ENCODE measurements at regions not wholly inside any gene's neighbourhood (a gene's known extent, or its start where the extent isn't known, plus 50 kb on each side); places are given as distances from the start of the nearest gene placed in this dataset.
"Not testable (repeated sequence)": the region's sequence is repeated elsewhere in the genome, so short reads cannot be mapped to it uniquely, and the experiment has no call there.

- no peak for DNase-seq
Measured at GRCh38 chr2:23019476-23019875, 365.5 kb upstream of the KLHL29 start.

DNA sequence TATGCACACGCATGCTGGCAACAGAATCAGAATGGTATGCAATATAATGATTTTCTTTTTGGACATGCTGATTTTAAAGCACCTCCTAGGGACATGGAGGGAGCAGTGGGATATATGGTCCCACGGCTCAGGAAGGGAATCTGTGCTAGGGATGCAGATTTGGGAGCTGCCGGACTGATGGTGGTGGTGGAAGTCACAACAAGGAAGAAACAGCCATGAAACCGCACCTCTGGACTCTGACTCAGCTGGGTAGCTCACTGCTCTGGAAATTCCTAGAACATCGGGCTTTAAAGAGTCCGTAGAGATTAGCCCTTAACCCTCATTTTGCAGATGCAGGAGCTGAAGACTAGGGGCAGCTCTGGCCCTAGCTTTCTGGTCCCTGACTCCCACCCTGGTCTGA, 364.3 kb upstream of the KLHL29 start:
- DNase-seq, result no peak

GRCh38 chr2:23021311-23022120, 363.5 kb upstream of the KLHL29 start:
- DNase-seq, result no peak

- DNase-seq, result no peak
Measured at GRCh38 chr2:23023722-23024121, 361.3 kb upstream of the KLHL29 start.

GRCh38 chr2:23026671-23027070, 358.3 kb upstream of the KLHL29 start:
- DNase-seq, result no peak

DNA sequence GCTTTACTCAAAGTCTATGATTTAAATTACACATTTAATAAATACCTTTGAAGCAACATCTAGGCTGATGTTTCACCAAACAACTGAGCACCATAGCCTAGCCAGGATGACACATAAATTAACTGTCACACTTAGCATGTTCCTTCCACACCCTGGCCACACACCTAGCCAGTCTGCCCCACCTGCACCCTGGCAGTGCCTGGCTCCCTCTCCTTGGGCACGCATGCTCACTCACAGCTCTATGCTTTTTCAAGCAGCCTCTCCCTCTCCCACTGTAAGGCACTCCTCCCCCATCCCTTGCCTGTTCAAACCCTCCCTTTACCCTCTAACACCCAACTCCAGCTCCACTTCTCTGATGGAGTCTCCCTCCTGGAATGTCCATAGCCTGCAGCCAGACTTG, 357.6 kb upstream of the KLHL29 start:
- DNase-seq, result no peak

DNA sequence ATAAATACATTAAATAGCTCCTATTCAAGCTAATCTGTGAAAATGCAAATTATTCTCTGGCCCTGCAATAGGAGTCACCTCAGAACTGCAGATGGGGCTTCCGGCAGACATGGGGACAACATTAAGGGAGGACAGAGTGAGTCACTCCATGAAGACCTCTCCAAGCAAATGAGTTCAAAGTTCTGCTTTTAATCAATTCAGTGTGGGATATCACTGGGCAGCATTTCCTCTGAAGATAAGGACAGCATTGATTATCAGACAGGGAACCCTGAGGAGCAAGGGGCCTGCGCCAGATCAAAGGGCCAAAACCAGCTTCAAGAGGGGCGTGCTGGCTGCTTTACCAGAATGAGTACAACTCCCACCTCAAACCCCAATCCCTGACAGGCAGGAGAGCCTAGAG, 356.9 kb upstream of the KLHL29 start:
- no peak for DNase-seq

- DNase-seq, result no peak
Measured at GRCh38 chr2:23029111-23029510, 355.9 kb upstream of the KLHL29 start.

GRCh38 chr2:23029951-23030350, 355.0 kb upstream of the KLHL29 start:
- no peak for DNase-seq

GRCh38 chr2:23034996-23035395, 350.0 kb upstream of the KLHL29 start:
- no peak for DNase-seq

DNA sequence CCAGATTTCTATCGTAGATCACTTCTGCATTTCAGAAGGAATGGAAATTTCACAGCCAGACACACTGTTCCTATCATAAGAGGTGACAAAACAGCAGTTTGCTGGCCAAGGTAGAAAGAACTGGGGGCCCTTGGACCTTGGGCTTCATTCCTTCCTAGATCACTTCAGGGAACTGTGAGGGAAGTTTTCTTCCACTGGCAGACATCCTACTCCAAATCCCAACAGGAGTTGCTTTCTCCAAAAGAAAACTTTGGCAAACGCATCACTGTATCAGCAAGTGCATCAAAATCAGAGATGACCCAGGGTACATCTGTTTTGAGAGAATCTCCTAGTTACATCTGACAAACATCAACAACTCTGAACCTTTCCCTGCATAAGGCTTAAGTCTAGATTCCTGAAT, 348.4 kb upstream of the KLHL29 start:
- DNase-seq, result no peak

- no peak for DNase-seq
Measured at GRCh38 chr2:23037596-23037995, 347.4 kb upstream of the KLHL29 start.

- no peak for DNase-seq
Measured at GRCh38 chr2:23041443-23041842, 343.5 kb upstream of the KLHL29 start.

- no peak for DNase-seq
Measured at GRCh38 chr2:23042216-23042906, 342.6 kb upstream of the KLHL29 start.

- no peak for DNase-seq
Measured at GRCh38 chr2:23050388-23050787, 334.6 kb upstream of the KLHL29 start.

- DNase-seq, result no peak
Measured at GRCh38 chr2:23053601-23054000, 331.4 kb upstream of the KLHL29 start.

- no peak for DNase-seq
Measured at GRCh38 chr2:23055251-23055650, 329.7 kb upstream of the KLHL29 start.

- DNase-seq, result not testable (repeated sequence)
Measured at GRCh38 chr2:23056846-23057245, 328.1 kb upstream of the KLHL29 start.

DNA sequence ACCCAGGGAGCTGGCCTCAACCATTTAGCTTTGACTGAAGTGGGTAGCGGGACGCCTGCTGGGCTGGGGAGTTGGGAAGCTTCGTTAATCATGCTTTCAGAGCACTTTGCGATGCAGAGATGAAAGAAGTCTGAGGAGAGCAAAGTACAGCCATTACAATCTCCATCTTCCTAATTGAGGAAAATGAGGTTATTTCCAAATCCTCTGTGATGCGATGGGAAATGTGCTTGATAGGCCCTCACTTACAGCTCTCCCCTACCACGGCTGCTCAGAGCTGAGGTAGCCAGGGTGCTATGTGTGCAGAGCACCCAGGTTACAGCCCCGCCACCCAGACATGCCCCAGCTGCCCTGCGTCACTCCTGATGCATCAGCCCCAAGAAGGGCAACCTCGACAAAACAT, 326.5 kb upstream of the KLHL29 start:
- no peak for DNase-seq

DNA sequence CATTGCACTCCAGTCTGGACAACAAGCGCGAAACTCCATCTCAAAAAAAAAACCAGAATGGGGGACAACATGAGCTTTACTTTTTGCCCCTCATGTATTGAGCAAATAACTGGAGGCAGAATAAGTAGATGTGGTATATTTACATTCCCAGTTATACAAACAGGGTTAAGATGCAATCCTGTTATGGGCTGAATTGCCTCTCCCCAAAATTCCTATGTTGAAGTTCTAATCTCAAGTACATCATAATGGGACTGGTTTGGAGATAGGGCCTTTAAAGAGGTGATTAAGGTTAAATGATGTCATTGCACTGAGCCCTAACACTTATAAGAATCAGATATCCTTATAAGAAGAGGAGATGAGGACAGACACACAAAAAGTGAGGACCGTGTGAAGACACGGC, 319.8 kb upstream of the KLHL29 start:
- no peak for DNase-seq

- no peak for DNase-seq
Measured at GRCh38 chr2:23065936-23066335, 319.0 kb upstream of the KLHL29 start.

DNA sequence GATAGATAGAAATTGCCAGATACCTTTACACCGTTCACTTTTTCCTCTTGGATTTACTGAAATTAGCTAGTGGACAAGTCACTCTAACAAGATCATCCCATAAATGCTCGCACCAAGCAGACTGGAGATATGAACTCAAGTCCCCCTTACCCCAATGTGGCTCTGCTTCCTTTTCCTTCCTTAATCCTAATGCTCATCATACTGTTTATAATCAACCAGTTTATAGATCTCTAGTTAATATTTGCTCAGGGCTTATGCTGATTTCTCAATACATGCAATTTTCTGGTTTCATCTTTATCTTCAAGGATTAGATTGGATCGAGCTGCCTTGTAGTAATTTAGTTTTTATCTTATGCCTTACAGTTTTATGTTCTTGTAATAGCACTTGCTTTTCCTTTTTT, 318.3 kb upstream of the KLHL29 start:
- DNase-seq, result no peak

DNA sequence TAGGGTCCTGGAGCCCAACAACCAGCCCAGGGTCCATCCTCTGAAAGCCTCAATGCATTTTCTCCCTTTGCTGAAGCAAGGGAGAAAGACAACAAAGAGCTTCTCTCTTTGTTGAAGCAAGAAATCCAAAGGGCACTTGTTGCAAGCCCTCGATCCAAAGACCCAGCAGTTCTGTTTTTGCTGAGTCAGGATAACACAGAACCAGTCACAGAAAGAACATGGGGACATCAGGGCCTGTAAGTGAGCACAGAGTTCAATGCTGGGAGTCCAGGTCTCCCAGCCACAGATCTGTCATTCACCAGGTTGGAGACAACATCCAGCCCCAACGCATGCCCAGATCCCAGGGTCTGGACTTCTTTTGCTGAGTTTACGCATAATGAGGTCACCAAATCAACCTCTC, 315.8 kb upstream of the KLHL29 start:
- no peak for DNase-seq

- peak; percentile 78 to 80 for DNase-seq
Measured at GRCh38 chr2:23069923-23070322, 315.1 kb upstream of the KLHL29 start.

DNA sequence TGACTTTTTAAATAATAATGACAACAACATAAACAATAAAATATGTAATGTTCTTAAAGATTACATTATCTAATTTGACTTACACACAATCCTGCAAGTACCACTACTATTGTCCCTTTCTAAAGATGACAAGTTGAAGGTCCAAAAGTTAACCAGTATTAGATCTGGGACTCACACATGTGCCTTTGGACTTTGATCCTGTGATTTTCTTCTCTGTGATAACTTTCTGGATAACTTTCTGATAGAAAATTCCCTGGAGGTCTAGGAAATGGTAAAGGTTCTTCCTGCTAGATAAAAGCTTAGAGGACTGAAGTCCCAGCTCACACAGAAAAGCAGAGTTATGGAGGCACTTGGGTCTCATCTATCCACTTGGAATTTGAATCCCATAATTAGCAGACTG, 311.9 kb upstream of the KLHL29 start:
- no peak for DNase-seq
